ENCODE measurements at regions not wholly inside any gene's neighbourhood (a gene's known extent, or its start where the extent isn't known, plus 50 kb on each side); places are given as distances from the start of the nearest gene placed in this dataset.

DNA sequence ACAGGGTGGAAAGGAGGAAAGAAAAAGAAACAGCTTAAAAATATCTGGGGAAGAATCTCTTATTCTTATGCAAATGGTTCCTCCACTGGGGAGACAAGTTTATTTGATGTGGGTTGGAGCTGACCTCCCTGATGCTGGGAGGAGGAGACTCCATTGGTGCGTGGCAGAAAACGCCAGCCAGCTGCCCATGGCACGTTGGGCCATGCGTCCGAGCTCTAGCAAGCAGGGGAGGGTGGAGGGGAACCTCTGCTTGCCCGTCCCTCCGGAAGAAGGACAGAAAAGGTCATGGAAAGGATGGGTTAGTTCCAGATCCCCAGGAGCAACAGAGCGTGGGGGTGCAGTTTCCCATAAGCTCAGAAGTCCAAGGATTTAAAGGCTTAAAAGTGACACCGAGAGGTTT is 210.4 kb downstream of the KLHL4 start:
- TF ChIP-seq, protein P1, sequence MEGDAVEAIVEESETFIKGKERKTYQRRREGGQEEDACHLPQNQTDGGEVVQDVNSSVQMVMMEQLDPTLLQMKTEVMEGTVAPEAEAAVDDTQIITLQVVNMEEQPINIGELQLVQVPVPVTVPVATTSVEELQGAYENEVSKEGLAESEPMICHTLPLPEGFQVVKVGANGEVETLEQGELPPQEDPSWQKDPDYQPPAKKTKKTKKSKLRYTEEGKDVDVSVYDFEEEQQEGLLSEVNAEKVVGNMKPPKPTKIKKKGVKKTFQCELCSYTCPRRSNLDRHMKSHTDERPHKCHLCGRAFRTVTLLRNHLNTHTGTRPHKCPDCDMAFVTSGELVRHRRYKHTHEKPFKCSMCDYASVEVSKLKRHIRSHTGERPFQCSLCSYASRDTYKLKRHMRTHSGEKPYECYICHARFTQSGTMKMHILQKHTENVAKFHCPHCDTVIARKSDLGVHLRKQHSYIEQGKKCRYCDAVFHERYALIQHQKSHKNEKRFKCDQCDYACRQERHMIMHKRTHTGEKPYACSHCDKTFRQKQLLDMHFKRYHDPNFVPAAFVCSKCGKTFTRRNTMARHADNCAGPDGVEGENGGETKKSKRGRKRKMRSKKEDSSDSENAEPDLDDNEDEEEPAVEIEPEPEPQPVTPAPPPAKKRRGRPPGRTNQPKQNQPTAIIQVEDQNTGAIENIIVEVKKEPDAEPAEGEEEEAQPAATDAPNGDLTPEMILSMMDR (conservative IDR thresholded peaks at IDR 0.05; ENCODE audit: low read length): no peak
- no peak for TF ChIP-seq EZH2phosphoT487 (IDR thresholded peaks at IDR 0.05; ENCODE audit: borderline replicate concordance, low read depth, low read length)

Measured in OCI-LY7 (cell line).